Endodermal cell (in vitro differentiated cells): ENCODE measurements at regions not wholly inside any gene's neighbourhood (a gene's known extent, or its start where the extent isn't known, plus 50 kb on each side); places are given as distances from the start of the nearest gene placed in this dataset.

Experiments used
- DNase-seq: peaks from one replicate; pipeline ENCODE4 v3.0.0-alpha.2; 2017
- H3K27ac ChIP-seq: 2 replicates; pipeline ENCODE4 v1.5.1; 2013; ENCODE audit warnings: mild to moderate bottlenecking, low read depth, low read length, moderate library complexity
- H3K27me3 ChIP-seq: 2 replicates; pipeline ENCODE4 v1.6.1; 2013; ENCODE audit warnings: mild to moderate bottlenecking, low read length, moderate library complexity; ENCODE audit not compliant: insufficient read depth, control insufficient read depth, poor library complexity, severe bottlenecking
- H3K36me3 ChIP-seq: 2 replicates; pipeline ENCODE4 v1.7.0; 2013; ENCODE audit warnings: mild to moderate bottlenecking, low read length, moderate library complexity; ENCODE audit not compliant: control insufficient read depth, insufficient read depth
- H3K4me1 ChIP-seq: one replicate; pipeline ENCODE4 v1.7.0; 2013; ENCODE audit warnings: low read length; ENCODE audit not compliant: control insufficient read depth, insufficient read depth
- H3K4me3 ChIP-seq: 2 replicates; pipeline ENCODE4 v1.5.1; 2013; ENCODE audit warnings: mild to moderate bottlenecking, low read length, moderate library complexity
- H3K9ac ChIP-seq: 2 replicates; pipeline ENCODE4 v1.6.1; 2013; ENCODE audit warnings: mild to moderate bottlenecking, low read length, moderate library complexity; ENCODE audit not compliant: poor library complexity, severe bottlenecking; ENCODE audit errors: extremely low read depth
- H3K9me3 ChIP-seq: 2 replicates; pipeline ENCODE4 v1.6.1; 2013; ENCODE audit warnings: mild to moderate bottlenecking, low read length, moderate library complexity; ENCODE audit not compliant: control insufficient read depth
- H3K27ac Mint-ChIP-seq: 2 replicates; pipeline ENCODE4 v1.8.0; 2020; ENCODE audit warnings: mixed read lengths
- H3K27me3 Mint-ChIP-seq: 2 replicates; pipeline ENCODE4 v1.8.0; 2021; ENCODE audit warnings: mild to moderate bottlenecking, mixed read lengths; ENCODE audit not compliant: insufficient read depth
- H3K36me3 Mint-ChIP-seq: 2 replicates; pipeline ENCODE4 v1.8.0; 2020; ENCODE audit warnings: low read depth, mixed read lengths
- H3K4me1 Mint-ChIP-seq: 2 replicates; pipeline ENCODE4 v1.8.0; 2020; ENCODE audit warnings: mixed read lengths
- H3K4me3 Mint-ChIP-seq: 2 replicates; pipeline ENCODE4 v1.8.0; 2020; ENCODE audit warnings: mild to moderate bottlenecking, moderate library complexity, mixed read lengths
- H3K9me3 Mint-ChIP-seq: 2 replicates; pipeline ENCODE4 v1.8.0; 2020; ENCODE audit warnings: mild to moderate bottlenecking, mixed read lengths
- WGBS, 2 experiments: methylation state at CpG; one replicate each; pipeline versions ENCODE4 v1.1.5 to v1.1.7; 2013; ENCODE audit warnings: missing lambda C conversion rate in 2 of 2, mixed read lengths in 1 of 2; ENCODE audit not compliant: insufficient coverage in 1 of 2, insufficient read length in 1 of 2; 5-methylcytosine and 5-hydroxymethylcytosine counted together
- TF ChIP-seq, protein P1 (sequence below): fragments of 200-600 bp; sonication (generic); conservative IDR thresholded peaks from 2 replicates; pipeline ENCODE4 v1.5.0; 2021; ENCODE audit warnings: antibody characterized with exemption, mild to moderate bottlenecking

DNA sequence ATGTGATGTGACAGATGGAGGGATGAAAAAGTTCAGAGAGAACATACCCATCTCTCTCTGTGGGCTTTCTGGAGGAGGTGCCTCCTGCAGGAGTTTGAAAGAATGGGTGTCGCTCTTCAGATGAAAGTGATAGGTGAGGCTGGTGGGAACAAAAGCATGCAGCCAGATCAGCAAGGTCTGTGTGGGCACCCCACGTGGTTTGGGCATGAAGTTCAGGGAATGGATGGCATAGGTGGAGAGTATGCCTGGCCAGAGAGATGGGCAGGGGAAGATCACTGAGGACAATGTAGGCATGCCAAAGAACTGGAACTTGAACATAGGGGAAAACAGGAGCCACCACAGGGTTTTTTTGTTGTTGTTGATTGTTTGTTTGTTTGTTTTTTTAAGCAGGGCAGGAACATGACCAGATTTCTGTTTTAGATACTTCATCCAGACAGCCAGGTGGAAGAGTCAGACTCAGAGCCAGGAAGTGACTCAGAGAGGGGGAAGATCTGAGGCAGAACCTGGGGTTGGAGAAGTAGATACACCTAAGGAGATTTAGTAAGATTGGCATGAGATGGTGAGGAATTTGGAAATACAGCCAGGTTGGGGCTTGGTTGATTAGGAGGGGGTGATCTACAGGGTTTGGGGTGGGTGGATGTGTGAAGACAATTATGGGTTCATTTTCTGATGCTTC, 64.8 kb upstream of the CLSTN2 start:
- peaks cover 6% of the 10 kb centered on the region for H3K27me3 Mint-ChIP-seq

DNA sequence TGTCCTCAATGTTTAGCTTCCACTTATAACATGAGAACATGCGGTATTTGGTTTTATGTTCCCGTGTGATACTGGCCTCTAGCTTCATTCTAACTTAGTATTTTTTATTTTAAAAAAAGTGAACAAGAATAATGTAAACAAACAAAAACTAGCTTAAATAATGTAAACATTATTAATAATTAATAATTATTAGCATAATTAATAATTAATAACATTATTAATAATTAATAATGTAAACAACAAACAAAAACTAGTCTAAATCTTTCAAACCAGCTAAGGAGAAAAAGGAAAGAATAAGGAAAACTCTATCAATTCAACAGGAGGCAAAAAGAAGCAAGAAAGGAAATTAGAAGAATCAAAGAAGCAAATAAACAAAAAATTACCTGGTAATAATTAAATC, 66.2 kb upstream of the CLSTN2 start:
- TF ChIP-seq, protein P1, sequence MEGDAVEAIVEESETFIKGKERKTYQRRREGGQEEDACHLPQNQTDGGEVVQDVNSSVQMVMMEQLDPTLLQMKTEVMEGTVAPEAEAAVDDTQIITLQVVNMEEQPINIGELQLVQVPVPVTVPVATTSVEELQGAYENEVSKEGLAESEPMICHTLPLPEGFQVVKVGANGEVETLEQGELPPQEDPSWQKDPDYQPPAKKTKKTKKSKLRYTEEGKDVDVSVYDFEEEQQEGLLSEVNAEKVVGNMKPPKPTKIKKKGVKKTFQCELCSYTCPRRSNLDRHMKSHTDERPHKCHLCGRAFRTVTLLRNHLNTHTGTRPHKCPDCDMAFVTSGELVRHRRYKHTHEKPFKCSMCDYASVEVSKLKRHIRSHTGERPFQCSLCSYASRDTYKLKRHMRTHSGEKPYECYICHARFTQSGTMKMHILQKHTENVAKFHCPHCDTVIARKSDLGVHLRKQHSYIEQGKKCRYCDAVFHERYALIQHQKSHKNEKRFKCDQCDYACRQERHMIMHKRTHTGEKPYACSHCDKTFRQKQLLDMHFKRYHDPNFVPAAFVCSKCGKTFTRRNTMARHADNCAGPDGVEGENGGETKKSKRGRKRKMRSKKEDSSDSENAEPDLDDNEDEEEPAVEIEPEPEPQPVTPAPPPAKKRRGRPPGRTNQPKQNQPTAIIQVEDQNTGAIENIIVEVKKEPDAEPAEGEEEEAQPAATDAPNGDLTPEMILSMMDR: no peak
- no peak overlapping the region for H3K4me3 ChIP-seq
- H3K27ac ChIP-seq: no peak overlapping the region
- Mint-ChIP-seq H3K4me3 (no peak overlapping the region), H3K4me1 (peaks cover 2% of the 10 kb centered on the region), H3K27ac (no peak overlapping the region), H3K36me3 (no peaks in the 10 kb centered on the region), H3K9me3 (no peaks in the 10 kb centered on the region), H3K27me3 (peaks cover 6% of the 10 kb centered on the region)
- no peaks in the 10 kb centered on the region for H3K9me3 ChIP-seq
- no peaks in the 10 kb centered on the region for H3K36me3 ChIP-seq
- no peak for DNase-seq
- 100% methylated on average over 2 of the region's 2 CpGs; no CpG with 5 or more reads in 1 of the 2 experiments for WGBS, 2 experiments
- H3K4me1 ChIP-seq: no peaks in the 10 kb centered on the region
- H3K9ac ChIP-seq: no peak overlapping the region
- H3K27me3 ChIP-seq: no peaks in the 10 kb centered on the region

More for the DNA sequence above, 64.8 kb upstream of the CLSTN2 start:
- Mint-ChIP-seq H3K27ac (no peak overlapping the region), H3K9me3 (no peaks in the 10 kb centered on the region), H3K4me3 (no peak overlapping the region), H3K36me3 (no peaks in the 10 kb centered on the region), H3K4me1 (peaks cover 2% of the 10 kb centered on the region)
- Histone ChIP-seq H3K27ac (no peak overlapping the region), H3K36me3 (no peaks in the 10 kb centered on the region), H3K4me1 (no peaks in the 10 kb centered on the region), H3K27me3 (no peaks in the 10 kb centered on the region), H3K4me3 (no peak overlapping the region), H3K9ac (no peak overlapping the region), H3K9me3 (no peaks in the 10 kb centered on the region)
- WGBS, 2 experiments: 78 to 100% methylated on average over 1 to 2 of the region's 2 CpGs
- TF ChIP-seq, protein P1: no peak
- no peak for DNase-seq

DNA sequence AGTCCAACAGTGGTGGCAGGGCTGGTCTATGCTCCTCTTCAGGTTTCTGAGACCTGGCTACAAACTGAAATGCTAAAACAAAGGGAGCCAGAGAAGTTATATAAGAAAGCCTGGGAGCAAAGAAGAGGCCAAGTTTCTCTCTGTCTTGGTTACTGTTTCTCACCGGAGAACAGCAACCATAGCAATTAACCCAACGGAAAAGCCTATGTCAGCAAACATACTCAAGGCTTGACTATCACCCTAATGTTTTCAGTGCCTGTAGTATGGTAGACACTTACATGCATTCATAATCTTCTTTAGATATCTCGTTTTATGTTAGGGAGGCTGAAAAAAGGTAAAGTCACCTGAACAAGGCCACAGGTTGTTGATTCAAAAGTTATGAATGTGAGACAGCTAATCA, 86.3 kb upstream of the CLSTN2 start:
- Mint-ChIP-seq H3K4me1 (no peaks in the 10 kb centered on the region), H3K36me3 (no peaks in the 10 kb centered on the region)

More for the DNA sequence above, 86.3 kb upstream of the CLSTN2 start:
- 59 to 88% methylated on average over 1 to 3 of the region's 3 CpGs for WGBS, 2 experiments
- no peak overlapping the region for H3K27ac Mint-ChIP-seq
- TF ChIP-seq, protein P1: no peak
- no peaks in the 10 kb centered on the region for H3K36me3 ChIP-seq
- H3K27me3 Mint-ChIP-seq: peaks cover 4% of the 10 kb centered on the region
- H3K9ac ChIP-seq: no peak overlapping the region
- H3K27ac ChIP-seq: no peak overlapping the region
- peaks cover 20% of the 10 kb centered on the region for H3K9me3 Mint-ChIP-seq
- no peaks in the 10 kb centered on the region for H3K4me1 ChIP-seq
- no peak for DNase-seq
- no peaks in the 10 kb centered on the region for H3K27me3 ChIP-seq
- H3K9me3 ChIP-seq: no peaks in the 10 kb centered on the region
- H3K4me3 ChIP-seq: no peak overlapping the region
- H3K4me3 Mint-ChIP-seq: no peak overlapping the region
